SK-N-SH (cell line): ENCODE measurements at regions not wholly inside any gene's neighbourhood (a gene's known extent, or its start where the extent isn't known, plus 50 kb on each side); places are given as distances from the start of the nearest gene placed in this dataset.

Experiments
- CTCF ChIP-seq: fragments of 200-600 bp; sonication (generic); IDR thresholded peaks from 2 replicates; pipeline ENCODE4 v1.6.1; 2017; ENCODE audit warnings: antibody characterized with exemption, mild to moderate bottlenecking, moderate library complexity
- FOXJ3 ChIP-seq: sonication (generic); formaldehyde crosslinking; IDR thresholded peaks from 2 replicates; pipeline ENCODE4 v1.5.1; 2020; ENCODE audit warnings: mild to moderate bottlenecking, missing genetic modification reagents
- IRF3 ChIP-seq: fragments of 150-350 bp; IDR thresholded peaks from 2 replicates; pipeline ENCODE4 v1.6.1; 2016; ENCODE audit warnings: mild to moderate bottlenecking, low read depth, low read length
- MEF2A ChIP-seq: IDR thresholded peaks from 2 replicates; pipeline ENCODE4 v1.4.0; 2012; ENCODE audit warnings: low read depth, borderline replicate concordance
- POLR2AphosphoS5 ChIP-seq: IDR thresholded peaks from 2 replicates; pipeline ENCODE4 v1.6.1; 2012; ENCODE audit warnings: low read depth, low read length
- RXRA ChIP-seq: IDR thresholded peaks from 2 replicates; pipeline ENCODE4 v1.4.0; 2012; ENCODE audit warnings: low read depth, mild to moderate bottlenecking, borderline replicate concordance
- USF2 ChIP-seq: fragments of 150-350 bp; IDR thresholded peaks from 2 replicates; pipeline ENCODE4 v1.6.1; 2017; ENCODE audit warnings: antibody characterized with exemption, low read length, low read depth, borderline replicate concordance

- no peak for TF ChIP-seq FOXJ3 (CRISPR knock-in tag)
- no peak for TF ChIP-seq CTCF
- TF ChIP-seq RXRA = no peak
- no peak for TF ChIP-seq USF2
- TF ChIP-seq MEF2A = no peak
- no peak for TF ChIP-seq IRF3
- TF ChIP-seq POLR2AphosphoS5 = no peak
Observed at GRCh38 chr12:127623362-127623761, 643.6 kb upstream of the TMEM132C start.
